MM.1S (cell line): ENCODE measurements at regions not wholly inside any gene's neighbourhood (a gene's known extent, or its start where the extent isn't known, plus 50 kb on each side); places are given as distances from the start of the nearest gene placed in this dataset.

Experiments used
- DNase-seq: peaks from one replicate; pipeline ENCODE4 v3.0.0-alpha.2; 2015
- H2AFZ ChIP-seq: fragments of 300-600 bp; sonication (generic); 2 replicates; pipeline ENCODE4 v1.6.0; 2016; ENCODE audit warnings: antibody characterized with exemption, low read length
- H3F3A ChIP-seq: fragments of 300-600 bp; sonication (generic); 2 replicates; pipeline ENCODE4 v1.6.1; 2016; ENCODE audit warnings: mild to moderate bottlenecking, antibody characterized with exemption, low read length, moderate library complexity, mixed read lengths; ENCODE audit not compliant: insufficient read depth
- H3K27ac ChIP-seq: fragments of 300-600 bp; sonication (generic); 2 replicates; pipeline ENCODE4 v1.5.1; 2016; ENCODE audit warnings: mild to moderate bottlenecking, low read length
- H3K27me3 ChIP-seq: fragments of 300-600 bp; sonication (generic); replicated peaks from 2 replicates; pipeline ENCODE4 v1.6.0; 2016; ENCODE audit warnings: low read length; ENCODE audit not compliant: insufficient read depth
- H3K36me3 ChIP-seq: fragments of 300-600 bp; sonication (generic); replicated peaks from 2 replicates; pipeline ENCODE4 v1.6.1; 2016; ENCODE audit warnings: mild to moderate bottlenecking, low read length, mixed read lengths; ENCODE audit not compliant: insufficient read depth
- H3K4me1 ChIP-seq: fragments of 300-600 bp; sonication (generic); 2 replicates; pipeline ENCODE4 v1.6.1; 2016; ENCODE audit warnings: low read length, mixed read lengths
- H3K4me2 ChIP-seq: fragments of 300-600 bp; sonication (generic); 2 replicates; pipeline ENCODE4 v1.6.0; 2016; ENCODE audit warnings: low read depth, low read length
- H3K4me3 ChIP-seq: fragments of 300-600 bp; sonication (generic); 2 replicates; pipeline ENCODE4 v1.5.1; 2016; ENCODE audit warnings: low read length, mixed read lengths
- H3K79me2 ChIP-seq: fragments of 300-600 bp; sonication (generic); 2 replicates; pipeline ENCODE4 v1.6.1; 2016; ENCODE audit warnings: mixed run types, low read length, mixed read lengths
- H3K9ac ChIP-seq: fragments of 300-600 bp; sonication (generic); 2 replicates; pipeline ENCODE4 v1.6.1; 2016; ENCODE audit warnings: low read length, mixed read lengths
- H3K9me2 ChIP-seq: fragments of 300-600 bp; sonication (generic); replicated peaks from 2 replicates; pipeline ENCODE4 v1.6.1; 2016; ENCODE audit warnings: mild to moderate bottlenecking, low read length, mixed read lengths; ENCODE audit not compliant: insufficient read depth
- H3K9me3 ChIP-seq: fragments of 300-600 bp; sonication (generic); replicated peaks from 2 replicates; pipeline ENCODE4 v1.6.1; 2016; ENCODE audit warnings: mild to moderate bottlenecking, low read length, mixed read lengths; ENCODE audit not compliant: insufficient read depth
- H4K20me1 ChIP-seq: fragments of 300-600 bp; sonication (generic); 2 replicates; pipeline ENCODE4 v1.6.1; 2016; ENCODE audit warnings: mild to moderate bottlenecking, low read length, moderate library complexity, mixed read lengths; ENCODE audit not compliant: insufficient read depth
- EZH2 ChIP-seq: fragments of 300-600 bp; sonication (generic); optimal IDR thresholded peaks from 2 replicates; pipeline ENCODE3; 2017; ENCODE audit warnings: low read depth, mild to moderate bottlenecking, antibody characterized with exemption, low read length, mixed read lengths
- EZH2phosphoT487 ChIP-seq: fragments of 300-600 bp; sonication (generic); IDR thresholded peaks from 2 replicates; pipeline ENCODE4 v1.6.1; 2018; ENCODE audit warnings: antibody characterized with exemption, low read length
- TF ChIP-seq, protein P1 (sequence below): fragments of 300-600 bp; sonication (generic); IDR thresholded peaks from 2 replicates; pipeline ENCODE4 v1.5.1; 2016; ENCODE audit warnings: antibody characterized with exemption, low read length, mixed read lengths

GRCh38 chr7:106405697-106406141 lies 120.9 kb upstream of the NAMPT start:
- Histone ChIP-seq H3F3A (no peaks in the 10 kb centered on the region), H3K4me3 (no peak overlapping the region), H3K9me3 (no peaks in the 10 kb centered on the region), H4K20me1 (no peaks in the 10 kb centered on the region), H3K27ac (no peak overlapping the region), H3K4me1 (peaks cover 4% of the 10 kb centered on the region; the same call in 1 of the 2 replicates), H3K4me2 (no peak overlapping the region), H3K9me2 (no peaks in the 10 kb centered on the region), H3K79me2 (no peaks in the 10 kb centered on the region), H3K36me3 (no peaks in the 10 kb centered on the region), H3K9ac (no peak overlapping the region), H2AFZ (no peak overlapping the region), H3K27me3 (peaks cover 70% of the 10 kb centered on the region)
- TF ChIP-seq EZH2: no peak
- TF ChIP-seq, protein P1, sequence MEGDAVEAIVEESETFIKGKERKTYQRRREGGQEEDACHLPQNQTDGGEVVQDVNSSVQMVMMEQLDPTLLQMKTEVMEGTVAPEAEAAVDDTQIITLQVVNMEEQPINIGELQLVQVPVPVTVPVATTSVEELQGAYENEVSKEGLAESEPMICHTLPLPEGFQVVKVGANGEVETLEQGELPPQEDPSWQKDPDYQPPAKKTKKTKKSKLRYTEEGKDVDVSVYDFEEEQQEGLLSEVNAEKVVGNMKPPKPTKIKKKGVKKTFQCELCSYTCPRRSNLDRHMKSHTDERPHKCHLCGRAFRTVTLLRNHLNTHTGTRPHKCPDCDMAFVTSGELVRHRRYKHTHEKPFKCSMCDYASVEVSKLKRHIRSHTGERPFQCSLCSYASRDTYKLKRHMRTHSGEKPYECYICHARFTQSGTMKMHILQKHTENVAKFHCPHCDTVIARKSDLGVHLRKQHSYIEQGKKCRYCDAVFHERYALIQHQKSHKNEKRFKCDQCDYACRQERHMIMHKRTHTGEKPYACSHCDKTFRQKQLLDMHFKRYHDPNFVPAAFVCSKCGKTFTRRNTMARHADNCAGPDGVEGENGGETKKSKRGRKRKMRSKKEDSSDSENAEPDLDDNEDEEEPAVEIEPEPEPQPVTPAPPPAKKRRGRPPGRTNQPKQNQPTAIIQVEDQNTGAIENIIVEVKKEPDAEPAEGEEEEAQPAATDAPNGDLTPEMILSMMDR: no peak
- TF ChIP-seq EZH2phosphoT487: no peak
- peak; percentile 53 for DNase-seq

- Histone ChIP-seq H3K79me2 (no peaks in the 10 kb centered on the region), H3K9me3 (no peaks in the 10 kb centered on the region), H3K36me3 (no peaks in the 10 kb centered on the region), H3K4me3 (no peak overlapping the region), H3K4me2 (no peak overlapping the region), H3K27me3 (peaks cover 63% of the 10 kb centered on the region), H3F3A (no peaks in the 10 kb centered on the region), H3K9me2 (no peaks in the 10 kb centered on the region), H3K9ac (no peak overlapping the region), H3K27ac (no peak overlapping the region), H4K20me1 (no peaks in the 10 kb centered on the region), H2AFZ (no peak overlapping the region), H3K4me1 (peaks cover 4% of the 10 kb centered on the region; the same call in 1 of the 2 replicates)
- no peak for DNase-seq
- no peak for TF ChIP-seq EZH2
- TF ChIP-seq EZH2phosphoT487: no peak
- TF ChIP-seq, protein P1: no peak
These were observed 118.1 kb upstream of the NAMPT start for GRCh38 chr7:106402898-106403297.

DNA sequence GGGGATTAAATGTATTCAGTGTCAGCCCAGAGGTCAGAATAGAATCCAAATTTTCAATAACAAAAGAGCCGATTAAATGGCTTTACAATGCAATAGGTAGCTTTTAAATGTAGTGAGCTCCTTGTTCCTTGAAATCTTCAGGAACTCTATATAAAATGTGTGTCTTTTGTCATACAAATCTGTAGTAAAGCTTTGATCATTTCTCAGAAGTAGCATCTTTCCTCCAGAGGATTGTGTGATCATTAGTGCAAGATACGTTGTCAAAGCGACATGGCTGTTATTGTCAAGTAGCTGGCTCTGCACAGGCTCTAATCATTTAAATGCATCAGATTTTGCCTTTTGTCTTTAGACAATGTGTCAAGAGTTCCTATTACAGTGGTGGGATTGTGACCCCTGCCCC lies 116.1 kb upstream of the NAMPT start:
- Histone ChIP-seq H3K36me3 (no peaks in the 10 kb centered on the region), H3K4me1 (peaks cover 2% of the 10 kb centered on the region; the same call in 1 of the 2 replicates), H3K4me3 (no peak overlapping the region), H3K4me2 (no peak overlapping the region), H4K20me1 (no peaks in the 10 kb centered on the region), H3K79me2 (no peaks in the 10 kb centered on the region), H3K27ac (no peak overlapping the region), H3K9ac (no peak overlapping the region), H3K9me3 (no peaks in the 10 kb centered on the region), H3K9me2 (no peaks in the 10 kb centered on the region), H2AFZ (no peak overlapping the region), H3K27me3 (peaks cover 43% of the 10 kb centered on the region), H3F3A (no peaks in the 10 kb centered on the region)
- DNase-seq: no peak
- no peak for TF ChIP-seq EZH2

DNA sequence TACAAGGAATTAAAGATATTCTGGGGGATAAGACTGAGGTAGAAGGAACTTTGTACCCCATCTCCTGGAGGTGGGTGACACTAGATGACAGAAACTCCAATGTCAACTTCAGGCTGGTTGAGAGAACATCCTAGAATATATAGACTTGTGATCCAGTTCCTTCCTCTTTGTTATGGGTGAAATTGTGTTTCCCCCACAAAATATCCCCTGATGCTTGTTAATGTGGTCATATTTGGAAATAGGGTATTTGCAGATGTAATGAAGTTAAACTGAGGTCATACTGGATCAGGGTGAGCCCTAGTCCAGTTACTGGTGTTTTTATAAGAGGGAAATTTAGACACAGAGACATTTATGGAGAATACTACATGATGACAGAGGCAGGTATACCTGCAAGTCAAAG lies 114.0 kb upstream of the NAMPT start:
- H3K4me2 ChIP-seq: no peak overlapping the region
- H3K9me2 ChIP-seq: no peaks in the 10 kb centered on the region
- no peaks in the 10 kb centered on the region for H4K20me1 ChIP-seq
- no peaks in the 10 kb centered on the region for H3F3A ChIP-seq
- H3K27me3 ChIP-seq: peaks cover 26% of the 10 kb centered on the region
- H3K27ac ChIP-seq: no peak overlapping the region
- no peak overlapping the region for H2AFZ ChIP-seq
- H3K36me3 ChIP-seq: no peaks in the 10 kb centered on the region
- TF ChIP-seq, protein P1: no peak
- TF ChIP-seq EZH2 (no peak), EZH2phosphoT487 (no peak)
- no peak overlapping the region for H3K4me3 ChIP-seq
- no peak overlapping the region for H3K9ac ChIP-seq
- no peaks in the 10 kb centered on the region for H3K79me2 ChIP-seq
- H3K9me3 ChIP-seq: no peaks in the 10 kb centered on the region
- H3K4me1 ChIP-seq: no peaks in the 10 kb centered on the region
- no peak for DNase-seq
